ACC112 (cell line): ENCODE measurements at regions not wholly inside any gene's neighbourhood (a gene's known extent, or its start where the extent isn't known, plus 50 kb on each side); places are given as distances from the start of the nearest gene placed in this dataset.

Experiments used
- H2AFZ ChIP-seq: fragments of 200-600 bp; sonication (generic); one replicate; pipeline ENCODE4 v1.6.0; 2017; ENCODE audit warnings: antibody characterized with exemption, low read length; ENCODE audit not compliant: unreplicated experiment
- H3K27ac ChIP-seq: fragments of 200-600 bp; sonication (generic); 2 replicates; pipeline ENCODE4 v1.5.1; 2014; ENCODE audit warnings: low read depth, mild to moderate bottlenecking, antibody characterized with exemption, low read length, moderate library complexity
- H3K27me3 ChIP-seq: fragments of 200-600 bp; sonication (generic); 2 replicates; pipeline ENCODE4 v1.6.1; 2014; ENCODE audit warnings: mild to moderate bottlenecking, antibody characterized with exemption, low read length, moderate library complexity, mixed read lengths; ENCODE audit not compliant: insufficient read depth
- H3K36me3 ChIP-seq: fragments of 200-600 bp; sonication (generic); 2 replicates; pipeline ENCODE4 v1.6.1; 2016; ENCODE audit warnings: mild to moderate bottlenecking, antibody characterized with exemption, low read length, moderate library complexity, mixed read lengths; ENCODE audit not compliant: insufficient read depth
- H3K4me1 ChIP-seq: fragments of 200-600 bp; sonication (generic); one replicate; pipeline ENCODE4 v1.6.1; 2016; ENCODE audit warnings: low read length, mixed read lengths; ENCODE audit not compliant: insufficient read depth, unreplicated experiment, control insufficient read depth
- H3K4me3 ChIP-seq: fragments of 200-600 bp; sonication (generic); 2 replicates; pipeline ENCODE4 v1.5.1; 2014; ENCODE audit warnings: mild to moderate bottlenecking, low read depth, low read length
- H3K79me2 ChIP-seq: fragments of 200-600 bp; sonication (generic); one replicate; pipeline ENCODE4 v1.6.0; 2016; ENCODE audit warnings: low read length; ENCODE audit not compliant: control insufficient read depth, unreplicated experiment, insufficient read depth

GRCh38 chr3:64916937-64917336 is 229.1 kb upstream of the ADAMTS9 start:
- Histone ChIP-seq H3K27me3 (no peaks in the 10 kb centered on the region), H3K36me3 (no peaks in the 10 kb centered on the region), H3K4me1 (peaks cover 13% of the 10 kb centered on the region), H2AFZ (no peak overlapping the region), H3K79me2 (no peaks in the 10 kb centered on the region), H3K27ac (no peak overlapping the region), H3K4me3 (no peak overlapping the region)

DNA sequence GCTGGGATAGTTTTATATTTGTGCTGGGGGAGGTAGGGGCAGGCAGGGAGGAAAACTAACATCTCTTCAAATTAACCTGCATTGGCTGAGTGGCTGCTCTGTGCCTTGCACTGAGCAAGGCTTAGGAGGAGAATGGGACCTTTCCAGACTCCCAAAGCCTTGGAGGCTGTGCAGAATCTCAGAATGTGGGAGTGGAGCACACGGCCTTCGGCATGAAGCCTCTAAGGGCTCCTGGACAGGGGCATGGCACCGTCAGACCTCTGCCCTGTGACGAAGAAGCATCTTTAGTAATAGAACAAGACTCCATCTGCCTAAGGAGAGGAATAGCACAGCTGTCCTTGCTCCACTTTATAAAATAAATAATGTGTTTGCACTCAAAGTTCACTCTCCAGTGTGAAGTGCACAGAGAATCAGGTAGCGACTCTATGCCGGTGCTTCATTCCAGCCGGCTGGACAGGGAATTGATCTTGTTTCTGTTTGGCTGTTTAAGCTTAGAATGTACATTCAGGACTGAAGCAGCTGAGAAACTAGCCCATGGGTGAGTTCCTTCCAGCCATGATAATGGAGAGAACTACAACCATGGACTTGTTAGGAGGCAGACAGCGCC is 228.5 kb upstream of the ADAMTS9 start:
- no peaks in the 10 kb centered on the region for H3K36me3 ChIP-seq
- H3K27me3 ChIP-seq = no peaks in the 10 kb centered on the region
- H3K4me1 ChIP-seq = peaks cover 13% of the 10 kb centered on the region
- H2AFZ ChIP-seq = no peak overlapping the region
- peak overlapping the region; percentile 33; the same call in 1 of the 2 replicates for H3K27ac ChIP-seq
- H3K79me2 ChIP-seq = no peaks in the 10 kb centered on the region
- H3K4me3 ChIP-seq = no peak overlapping the region

GRCh38 chr3:64915778-64916177 is 228.0 kb upstream of the ADAMTS9 start:
- no peak overlapping the region for H2AFZ ChIP-seq

GRCh38 chr3:64913515-64913914 is 225.7 kb upstream of the ADAMTS9 start:
- Histone ChIP-seq H3K4me1 (peaks cover 18% of the 10 kb centered on the region), H3K27me3 (no peaks in the 10 kb centered on the region), H3K27ac (no peak overlapping the region), H2AFZ (no peak overlapping the region), H3K79me2 (no peaks in the 10 kb centered on the region), H3K36me3 (no peaks in the 10 kb centered on the region), H3K4me3 (no peak overlapping the region)

More at GRCh38 chr3:64915778-64916177, 228.0 kb upstream of the ADAMTS9 start:
- peak overlapping the region; percentile 45 for H3K27ac ChIP-seq
- no peaks in the 10 kb centered on the region for H3K79me2 ChIP-seq
- no peaks in the 10 kb centered on the region for H3K36me3 ChIP-seq
- H3K4me3 ChIP-seq = no peak overlapping the region
- H3K4me1 ChIP-seq = peaks cover 13% of the 10 kb centered on the region
- H3K27me3 ChIP-seq = no peaks in the 10 kb centered on the region

- Histone ChIP-seq H3K4me1 (peaks cover 22% of the 10 kb centered on the region), H3K79me2 (no peaks in the 10 kb centered on the region), H3K36me3 (no peaks in the 10 kb centered on the region), H3K27me3 (no peaks in the 10 kb centered on the region), H3K4me3 (no peak overlapping the region), H3K27ac (no peak overlapping the region), H2AFZ (no peak overlapping the region)
These were observed 223.3 kb upstream of the ADAMTS9 start for GRCh38 chr3:64911138-64911537.

GRCh38 chr3:64909757-64910467 is 222.1 kb upstream of the ADAMTS9 start:
- H3K79me2 ChIP-seq = no peaks in the 10 kb centered on the region
- no peaks in the 10 kb centered on the region for H3K27me3 ChIP-seq
- H3K27ac ChIP-seq = no peak overlapping the region
- no peaks in the 10 kb centered on the region for H3K36me3 ChIP-seq
- peaks cover 12% of the 10 kb centered on the region for H3K4me1 ChIP-seq
- no peak overlapping the region for H3K4me3 ChIP-seq
- no peak overlapping the region for H2AFZ ChIP-seq

DNA sequence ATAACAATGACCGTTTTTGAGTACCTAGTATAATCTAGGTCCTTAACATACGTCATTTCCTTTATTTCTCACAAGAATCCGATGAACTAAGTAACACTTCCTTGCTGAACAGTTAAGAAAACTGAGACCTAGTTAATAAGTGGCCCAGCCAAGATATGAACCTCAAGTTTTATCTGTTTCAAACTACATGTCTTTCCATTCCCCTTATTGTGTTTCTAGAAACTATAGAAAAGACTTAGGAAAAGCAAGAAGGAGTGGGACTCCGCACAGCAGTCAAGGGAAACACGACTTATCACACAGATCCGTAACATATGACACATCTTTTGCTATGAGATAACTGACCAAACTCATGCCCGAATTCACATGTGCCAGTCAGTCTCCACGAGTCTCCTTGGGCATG is 221.2 kb upstream of the ADAMTS9 start:
- H3K36me3 ChIP-seq = no peaks in the 10 kb centered on the region
- peaks cover 12% of the 10 kb centered on the region for H3K4me1 ChIP-seq
- H3K27ac ChIP-seq = 0 out of 2 replicates have a peak overlapping the region, but pooled peaks have one; percentile 5
- H3K27me3 ChIP-seq = no peaks in the 10 kb centered on the region
- H2AFZ ChIP-seq = no peak overlapping the region
- H3K4me3 ChIP-seq = no peak overlapping the region
- no peaks in the 10 kb centered on the region for H3K79me2 ChIP-seq

DNA sequence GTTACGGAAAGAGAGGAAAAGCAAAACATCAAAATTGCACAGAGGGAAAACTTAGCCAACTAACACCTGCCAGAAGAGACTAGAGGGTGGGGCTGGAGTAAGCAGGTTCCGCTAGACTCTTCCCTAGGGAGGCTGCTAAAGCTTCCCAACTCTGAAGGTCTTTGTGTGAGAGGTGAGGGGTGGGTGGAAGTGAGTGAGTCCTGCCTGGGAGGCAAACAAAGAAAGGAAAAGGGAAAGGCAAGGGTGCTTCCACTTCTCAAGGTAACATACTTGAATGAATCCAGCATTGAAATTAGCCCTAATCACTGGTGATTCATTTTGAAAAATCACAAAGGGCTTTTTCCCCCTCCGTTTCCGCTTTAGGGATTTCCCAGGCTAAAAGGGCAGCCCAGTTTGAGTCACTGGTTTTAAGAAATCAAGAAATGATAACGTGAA is 220.5 kb upstream of the ADAMTS9 start:
- Histone ChIP-seq H3K27me3 (no peaks in the 10 kb centered on the region), H3K79me2 (no peaks in the 10 kb centered on the region), H3K27ac (peak overlapping the region; percentile 5; the same call in 1 of the 2 replicates), H2AFZ (no peak overlapping the region), H3K4me3 (no peak overlapping the region), H3K36me3 (no peaks in the 10 kb centered on the region), H3K4me1 (peaks cover 12% of the 10 kb centered on the region)

DNA sequence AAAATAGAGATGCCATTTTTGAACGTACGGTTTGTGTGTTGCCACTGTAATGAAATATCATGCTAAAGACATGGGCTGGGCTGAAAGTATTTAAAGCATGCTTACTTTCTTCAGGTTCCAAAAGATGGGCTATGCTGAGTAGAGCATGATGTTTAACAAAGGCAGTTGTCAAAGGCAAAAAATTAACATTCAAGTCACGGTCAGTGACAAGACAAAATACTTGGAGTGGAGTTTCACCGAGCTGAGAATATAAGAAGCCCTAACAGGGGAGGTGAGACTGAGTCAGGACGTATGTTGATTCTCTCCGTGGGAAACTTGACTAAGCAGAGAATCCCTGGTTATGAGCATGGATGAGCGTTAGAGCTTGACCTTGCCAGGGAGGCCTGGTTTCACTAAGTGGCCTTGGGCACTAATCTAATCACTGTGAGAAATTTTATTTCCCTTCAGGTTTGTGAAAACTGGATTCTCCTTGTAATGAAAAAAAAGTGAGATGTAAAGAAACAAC is 218.2 kb upstream of the ADAMTS9 start:
- Histone ChIP-seq H3K4me1 (peaks cover 19% of the 10 kb centered on the region), H3K36me3 (no peaks in the 10 kb centered on the region), H3K79me2 (no peaks in the 10 kb centered on the region), H2AFZ (no peak overlapping the region), H3K27me3 (no peaks in the 10 kb centered on the region), H3K4me3 (no peak overlapping the region), H3K27ac (no peak overlapping the region)

- Histone ChIP-seq H3K36me3 (no peaks in the 10 kb centered on the region), H3K4me1 (peaks cover 24% of the 10 kb centered on the region), H3K79me2 (no peaks in the 10 kb centered on the region), H3K4me3 (no peak overlapping the region), H3K27ac (no peak overlapping the region), H3K27me3 (no peaks in the 10 kb centered on the region), H2AFZ (no peak overlapping the region)
These were observed 215.2 kb upstream of the ADAMTS9 start for GRCh38 chr3:64903006-64903405.
